Sigmoid colon (tissue), 4 donors: ENCODE measurements at regions not wholly inside any gene's neighbourhood (a gene's known extent, or its start where the extent isn't known, plus 50 kb on each side); places are given as distances from the start of the nearest gene placed in this dataset.

Experiments
- CTCF ChIP-seq, 4 experiments: fragments of 450-650 bp in 3 of 4; fragments of 200-600 bp in 1 of 4; IDR thresholded peaks; one replicate each; pipeline ENCODE4 v1.5.1; 2016 to 2019; ENCODE audit warnings: antibody characterized with exemption in 4 of 4, mild to moderate bottlenecking in 3 of 4, moderate library complexity in 2 of 4
- EP300 ChIP-seq, 4 donors: sonication (generic); formaldehyde crosslinking; IDR thresholded peaks; one replicate each; pipeline ENCODE4 v1.6.1; 2017; ENCODE audit warnings: antibody characterized with exemption in 4 of 4
- POLR2A ChIP-seq, 2 donors: fragments of 450-650 bp; IDR thresholded peaks; one replicate each; pipeline ENCODE4 v1.6.1; 2016; ENCODE audit warnings: antibody characterized with exemption in 2 of 2, mild to moderate bottlenecking in 2 of 2, moderate library complexity in 2 of 2
- POLR2AphosphoS5 ChIP-seq, 4 donors: sonication (generic); formaldehyde crosslinking; IDR thresholded peaks; one replicate each; pipeline ENCODE4 v1.6.1; 2017; ENCODE audit warnings: antibody characterized with exemption in 4 of 4

- TF ChIP-seq POLR2AphosphoS5 (IDR thresholded peaks at IDR 0.05) (no peak), CTCF (IDR thresholded peaks at IDR 0.05) (no peak), EP300 (IDR thresholded peaks at IDR 0.05) (no peak), POLR2A (IDR thresholded peaks at IDR 0.05) (no peak)
Observed at GRCh38 chr13:34108410-34108809, 290.5 kb downstream of the RFC3 start.
